HG03342 (cell line): ENCODE measurements at regions not wholly inside any gene's neighbourhood (a gene's known extent, or its start where the extent isn't known, plus 50 kb on each side); places are given as distances from the start of the nearest gene placed in this dataset.
"Not testable (repeated sequence)": the region's sequence is repeated elsewhere in the genome, so short reads cannot be mapped to it uniquely, and the experiment has no call there.

Source experiments
- ATAC-seq: cut with Tn5 transposase; IDR thresholded peaks from one replicate; pipeline ENCODE4 v1.9.1; 2021; ENCODE audit warnings: mild to moderate bottlenecking, moderate library complexity; ENCODE audit not compliant: unreplicated experiment

GRCh38 chr7:119065966-119066365, 841.5 kb downstream of the ANKRD7 start:
- ATAC-seq = no peak

- ATAC-seq = no peak
Measured at GRCh38 chr7:119086026-119086425, 861.5 kb downstream of the ANKRD7 start.

- ATAC-seq = no peak
Measured at GRCh38 chr7:119090851-119091250, 866.3 kb downstream of the ANKRD7 start.

- no peak for ATAC-seq
Measured at GRCh38 chr7:119096683-119097082, 872.2 kb downstream of the ANKRD7 start.

- ATAC-seq = not testable (repeated sequence)
Measured at GRCh38 chr7:119100611-119101258, 876.2 kb downstream of the ANKRD7 start.

- ATAC-seq = no peak
Measured at GRCh38 chr7:119102291-119102690, 877.8 kb downstream of the ANKRD7 start.

GRCh38 chr7:119105381-119105780, 880.9 kb downstream of the ANKRD7 start:
- ATAC-seq = no peak

- no peak for ATAC-seq
Measured at GRCh38 chr7:119123326-119123725, 898.8 kb downstream of the ANKRD7 start.

- ATAC-seq = no peak
Measured at GRCh38 chr7:119127706-119128105, 903.2 kb downstream of the ANKRD7 start.

GRCh38 chr7:119132436-119132835, 907.9 kb downstream of the ANKRD7 start:
- no peak for ATAC-seq

- ATAC-seq = no peak
Measured at GRCh38 chr7:119167431-119167830, 942.9 kb downstream of the ANKRD7 start.

- ATAC-seq = no peak
Measured at GRCh38 chr7:119172043-119172442, 947.5 kb downstream of the ANKRD7 start.

- peak; percentile 81 for ATAC-seq
Measured at GRCh38 chr7:119175911-119176627, 951.6 kb downstream of the ANKRD7 start.

- no peak for ATAC-seq
Measured at GRCh38 chr7:119177863-119178262, 953.4 kb downstream of the ANKRD7 start.

GRCh38 chr7:119184124-119184788, 959.8 kb downstream of the ANKRD7 start:
- no peak for ATAC-seq

GRCh38 chr7:119196183-119196582, 971.7 kb downstream of the ANKRD7 start:
- ATAC-seq = no peak

GRCh38 chr7:119197172-119197876, 972.8 kb downstream of the ANKRD7 start:
- ATAC-seq = no peak

- ATAC-seq = peak; percentile 97
Measured at GRCh38 chr7:119197877-119198527, 973.5 kb downstream of the ANKRD7 start.

- ATAC-seq = no peak
Measured at GRCh38 chr7:119219663-119220062, 995.2 kb downstream of the ANKRD7 start.

GRCh38 chr7:119223930-119224329, 999.4 kb downstream of the ANKRD7 start:
- ATAC-seq = no peak

GRCh38 chr7:119228482-119228881, 1004.0 kb downstream of the ANKRD7 start:
- no peak for ATAC-seq
